H1 (cell line): ENCODE measurements at regions not wholly inside any gene's neighbourhood (a gene's known extent, or its start where the extent isn't known, plus 50 kb on each side); places are given as distances from the start of the nearest gene placed in this dataset.

ENCODE experiments used
- CTCF ChIA-PET: fragments of 300-600 bp; sonication (Branson Sonifier 250); formaldehyde crosslinking; loops from one replicate; lab custom pipeline; 2021; ENCODE audit not compliant: partially characterized antibody; lab: Charles Lee
- POLR2A ChIA-PET: fragments of 300-600 bp; sonication (Branson Sonifier 250); formaldehyde crosslinking; loops from one replicate; lab custom pipeline; 2021; ENCODE audit warnings: inconsistent platforms; ENCODE audit not compliant: partially characterized antibody; lab: Charles Lee
- DNase-seq, 2 experiments: peaks; one replicate each; pipeline versions ENCODE4 v3.0.0 to v3.0.0-alpha.2; 2010 to 2022; ENCODE audit warnings: low spot score in 2 of 2, low read depth in 1 of 2, mixed read lengths in 1 of 2
- FAIRE-seq: peaks from 2 replicates; lab custom pipeline; 2011; peaks lifted over from hg19 to GRCh38; lab: Jason Lieb, UNC
- H2AFZ ChIP-seq: 2 replicates; pipeline ENCODE4 v1.8.1; 2012; ENCODE audit warnings: low read length, inconsistent platforms
- H2AK5ac ChIP-seq: 2 replicates; pipeline ENCODE4 v1.6.1; 2013; ENCODE audit warnings: low read depth, low read length
- H2BK120ac ChIP-seq: replicated peaks from 2 replicates; pipeline ENCODE3; 2013; ENCODE audit warnings: low read depth, low read length, inconsistent platforms
- H2BK12ac ChIP-seq: 2 replicates; pipeline ENCODE4 v1.6.1; 2013; ENCODE audit warnings: low read depth, low read length
- H2BK15ac ChIP-seq: 2 replicates; pipeline ENCODE4 v1.6.1; 2013; ENCODE audit warnings: low read length
- H2BK20ac ChIP-seq: 2 replicates; pipeline ENCODE4 v1.6.1; 2013; ENCODE audit warnings: low read length
- H2BK5ac ChIP-seq: 2 replicates; pipeline ENCODE4 v1.6.1; 2013; ENCODE audit warnings: low read depth, low read length
- H3K14ac ChIP-seq: 2 replicates; pipeline ENCODE4 v1.6.1; 2013; ENCODE audit warnings: inconsistent platforms; ENCODE audit not compliant: insufficient read length
- H3K18ac ChIP-seq: 2 replicates; pipeline ENCODE4 v1.6.1; 2013; ENCODE audit warnings: low read length; ENCODE audit errors: extremely low read depth
- H3K23ac ChIP-seq: 2 replicates; pipeline ENCODE4 v1.6.1; 2013; ENCODE audit warnings: inconsistent platforms; ENCODE audit not compliant: insufficient read length
- H3K23me2 ChIP-seq: 2 replicates; pipeline ENCODE4 v1.6.1; 2013; ENCODE audit warnings: low read depth, low read length
- H3K27ac ChIP-seq: 2 replicates; pipeline ENCODE4 v1.6.1; 2011; ENCODE audit warnings: low read depth, low read length, inconsistent platforms
- H3K27me3 ChIP-seq, 4 experiments: replicated peaks in 1 of 4; 1 replicate in 1 of 4; 2 replicates in 3 of 4; pipeline versions ENCODE4 v1.6.1 to v1.8.1; 2011 to 2013; ENCODE audit warnings: low read length in 3 of 4, mild to moderate bottlenecking in 3 of 4, inconsistent platforms in 2 of 4, mixed read lengths in 2 of 4, moderate library complexity in 1 of 4; ENCODE audit not compliant: control insufficient read depth in 3 of 4, insufficient read depth in 3 of 4; ENCODE audit errors: extremely low read depth in 1 of 4
- H3K36me3 ChIP-seq, 4 experiments: 2 replicates each; pipeline versions ENCODE4 v1.6.1 to v1.8.1; 2011 to 2013; ENCODE audit warnings: mild to moderate bottlenecking in 4 of 4, low read length in 3 of 4, moderate library complexity in 2 of 4, control low read depth in 1 of 4, inconsistent platforms in 1 of 4; ENCODE audit not compliant: insufficient read depth in 4 of 4, control insufficient read depth in 2 of 4
- H3K4ac ChIP-seq: replicated peaks from 2 replicates; pipeline ENCODE3; 2013; ENCODE audit warnings: low read length, low read depth, mixed read lengths, inconsistent platforms; ENCODE audit not compliant: insufficient read length
- H3K4me1 ChIP-seq, 4 experiments: replicated peaks in 1 of 4; 1 replicate in 1 of 4; 2 replicates in 3 of 4; pipeline versions ENCODE4 v1.6.1 to v1.8.1; 2011 to 2013; ENCODE audit warnings: low read length in 3 of 4, inconsistent platforms in 2 of 4, mixed read lengths in 1 of 4; ENCODE audit not compliant: insufficient read depth in 4 of 4, control insufficient read depth in 3 of 4
- H3K4me2 ChIP-seq, 2 experiments: 2 replicates each; pipeline versions ENCODE4 v1.6.1 to v1.8.1; 2011 to 2013; ENCODE audit warnings: low read depth in 2 of 2, low read length in 2 of 2, control low read depth in 1 of 2, inconsistent platforms in 1 of 2, mild to moderate bottlenecking in 1 of 2; ENCODE audit not compliant: insufficient read depth in 1 of 2
- H3K4me3 ChIP-seq, 4 experiments: fragments of 200-600, 300-600 bp in 1 of 4; sonication (generic), shearing (Covaris generic), sonication (Bioruptor Twin) in 1 of 4; 2 replicates each; pipeline versions ENCODE4 v1.5.1 to v1.8.1; 2011 to 2016; ENCODE audit warnings: low read length in 4 of 4, low read depth in 3 of 4, control low read depth in 2 of 4, inconsistent platforms in 2 of 4, mild to moderate bottlenecking in 2 of 4, mixed read lengths in 1 of 4, moderate library complexity in 1 of 4; ENCODE audit not compliant: insufficient read depth in 2 of 4; ENCODE audit errors: extremely low read depth in 1 of 4
- H3K56ac ChIP-seq: replicated peaks from 2 replicates; pipeline ENCODE3; 2013; ENCODE audit warnings: low read depth, mild to moderate bottlenecking, mixed read lengths, low read length, inconsistent platforms; ENCODE audit not compliant: insufficient read length
- H3K79me1 ChIP-seq: 2 replicates; pipeline ENCODE4 v1.6.1; 2013; ENCODE audit warnings: low read depth, low read length, control low read depth
- H3K79me2 ChIP-seq, 2 experiments: 2 replicates each; pipeline versions ENCODE4 v1.6.1 to v1.8.1; 2012 to 2013; ENCODE audit warnings: low read length in 2 of 2, mild to moderate bottlenecking in 2 of 2, inconsistent platforms in 1 of 2; ENCODE audit not compliant: insufficient read depth in 2 of 2, control insufficient read depth in 1 of 2
- H3K9ac ChIP-seq, 4 experiments: replicated peaks in 1 of 4; 1 replicate in 1 of 4; 2 replicates in 3 of 4; pipeline versions ENCODE4 v1.6.1 to v1.8.1; 2011 to 2013; ENCODE audit warnings: low read depth in 3 of 4, low read length in 3 of 4, control low read depth in 2 of 4, mild to moderate bottlenecking in 2 of 4, moderate library complexity in 2 of 4, inconsistent platforms in 1 of 4; ENCODE audit errors: extremely low read depth in 1 of 4
- H3K9me3 ChIP-seq, 2 experiments: 2 replicates each; pipeline versions ENCODE4 v1.6.1 to v1.8.1; 2012 to 2013; ENCODE audit warnings: mild to moderate bottlenecking in 2 of 2, moderate library complexity in 2 of 2, control low read depth in 1 of 2, inconsistent platforms in 1 of 2, low read depth in 1 of 2, low read length in 1 of 2, mixed read lengths in 1 of 2; ENCODE audit not compliant: insufficient read depth in 2 of 2
- H4K20me1 ChIP-seq, 2 experiments: replicated peaks in 1 of 2; 2 replicates each; pipeline versions ENCODE3 to v1.8.1; 2011 to 2013; ENCODE audit warnings: inconsistent platforms in 2 of 2, low read length in 2 of 2, mild to moderate bottlenecking in 1 of 2; ENCODE audit not compliant: insufficient read depth in 2 of 2, control insufficient read depth in 1 of 2
- H4K5ac ChIP-seq: 2 replicates; pipeline ENCODE4 v1.6.1; 2013; ENCODE audit warnings: low read length, low read depth, mixed read lengths, inconsistent platforms; ENCODE audit not compliant: insufficient read length
- H4K8ac ChIP-seq: 2 replicates; pipeline ENCODE4 v1.8.0; 2013; ENCODE audit warnings: mild to moderate bottlenecking, moderate library complexity, low read length, inconsistent platforms; ENCODE audit not compliant: insufficient read depth; ENCODE audit errors: extremely low read depth
- H4K91ac ChIP-seq: replicated peaks from 2 replicates; pipeline ENCODE3; 2013; ENCODE audit warnings: low read length, mixed read lengths, inconsistent platforms; ENCODE audit not compliant: insufficient read length
- ATF2 ChIP-seq: IDR thresholded peaks from 2 replicates; pipeline ENCODE4 v1.6.1; 2012; ENCODE audit warnings: low read length, inconsistent platforms
- BRCA1 ChIP-seq: IDR thresholded peaks from 2 replicates; pipeline ENCODE4 v1.6.1; 2012; ENCODE audit warnings: low read depth, low read length, improper control_type of control experiment
- CBX8 ChIP-seq: fragments of 300-800, 300-1000 bp; sonication (generic); IDR thresholded peaks from 2 replicates; pipeline ENCODE4 v1.7.1; 2016; ENCODE audit warnings: low read depth, low read length, borderline replicate concordance
- CEBPB ChIP-seq: IDR thresholded peaks from 2 replicates; pipeline ENCODE4 v1.6.1; 2012; ENCODE audit warnings: low read depth, low read length
- CHD2 ChIP-seq: IDR thresholded peaks from 2 replicates; pipeline ENCODE4 v1.6.1; 2012; ENCODE audit warnings: low read length, improper control_type of control experiment
- CTCF ChIP-seq, 3 experiments: IDR thresholded peaks; 1 replicate in 2 of 3; 2 replicates in 1 of 3; pipeline versions ENCODE4 v1.5.1 to v1.6.1; 2011; ENCODE audit warnings: low read length in 3 of 3, mild to moderate bottlenecking in 3 of 3, inconsistent platforms in 2 of 3, low read depth in 1 of 3, moderate library complexity in 1 of 3; ENCODE audit not compliant: insufficient read depth in 1 of 3; ENCODE audit errors: control extremely low read depth in 1 of 3
- EGR1 ChIP-seq: IDR thresholded peaks from 2 replicates; pipeline ENCODE4 v1.6.1; 2011; ENCODE audit warnings: low read depth, low read length, borderline replicate concordance
- GTF2F1 ChIP-seq: IDR thresholded peaks from 2 replicates; pipeline ENCODE4 v1.6.1; 2012; ENCODE audit warnings: low read depth, low read length, improper control_type of control experiment, borderline replicate concordance
- KDM1A ChIP-seq: fragments of 200-600, 300-600 bp; sonication (generic); IDR thresholded peaks from 2 replicates; pipeline ENCODE4 v1.7.1; 2016; ENCODE audit warnings: mild to moderate bottlenecking, low read length, borderline replicate concordance
- MAFK ChIP-seq: IDR thresholded peaks from 2 replicates; pipeline ENCODE4 v1.6.1; 2012; ENCODE audit warnings: low read depth, mild to moderate bottlenecking, improper control_type of control experiment, low read length
- POLR2A ChIP-seq, 2 experiments: IDR thresholded peaks; 1 replicate in 1 of 2; 2 replicates in 1 of 2; pipeline ENCODE4 v1.6.1; 2011; ENCODE audit warnings: low read depth in 2 of 2, low read length in 2 of 2, mild to moderate bottlenecking in 2 of 2; ENCODE audit errors: control extremely low read depth in 1 of 2
- TBP ChIP-seq: IDR thresholded peaks from 2 replicates; pipeline ENCODE4 v1.6.1; 2011; ENCODE audit warnings: low read depth, low read length, improper control_type of control experiment
- WGBS, 2 experiments: shearing (Covaris generic) in 1 of 2; methylation state at CpG; one replicate each; pipeline versions ENCODE4 v1.1.6 to v1.1.7; 2013 to 2015; ENCODE audit warnings: low lambda C conversion rate in 2 of 2, mixed read lengths in 2 of 2, inconsistent platforms in 1 of 2, low coverage in 1 of 2, missing lambda C conversion rate in 1 of 2; ENCODE audit not compliant: insufficient replicate concordance in 2 of 2, insufficient coverage in 1 of 2, insufficient read length in 1 of 2; ENCODE audit errors: extremely low coverage in 1 of 2, missing lambda C conversion rate in 1 of 2; 5-methylcytosine and 5-hydroxymethylcytosine counted together

GRCh38 chr7:155913719-155914118 is 101.5 kb upstream of the SHH start:
- Histone ChIP-seq H4K5ac (no peak overlapping the region), H3K79me1 (no peaks in the 10 kb centered on the region), H3K79me2 (no peaks in the 10 kb centered on the region), H4K91ac (no peak overlapping the region), H3K23me2 (peaks cover 3% of the 10 kb centered on the region; the same call in 1 of the 2 replicates), H3K23ac (no peak overlapping the region), H3K4me2 (no peak overlapping the region), H3K9ac (no peak overlapping the region), H2BK20ac (no peak overlapping the region), H3K36me3 (no peaks in the 10 kb centered on the region), H3K9me3 (peaks cover 7 to 10% of the 10 kb centered on the region in 2 experiments; a peak in 2 of 4 replicates), H2BK12ac (no peak overlapping the region), H4K20me1 (peaks cover 0 to 3% of the 10 kb centered on the region in 2 experiments), H3K27ac (no peak overlapping the region), H2BK5ac (no peak overlapping the region), H3K18ac (no peak overlapping the region), H2BK15ac (no peak overlapping the region), H2AFZ (no peak overlapping the region), H2BK120ac (no peak overlapping the region), H2AK5ac (no peak overlapping the region), H3K4me1 (no peaks in the 10 kb centered on the region), H3K14ac (no peak overlapping the region), H3K56ac (no peak overlapping the region), H4K8ac (no peak overlapping the region), H3K4me3 (no peak overlapping the region), H3K27me3 (no peaks in the 10 kb centered on the region), H3K4ac (no peak overlapping the region)
- ChIA-PET POLR2A (no interaction called here), CTCF (no interaction called here)
- FAIRE-seq = no peak
- DNase-seq = no peak
- WGBS, 2 experiments = 83% methylated on average over 11 of the region's 11 CpGs; no CpG with 5 or more reads in 1 of the 2 experiments
- no peak for TF ChIP-seq CTCF (IDR thresholded peaks at IDR 0.05; ENCODE audit: control extremely low read depth in 1 of 3, insufficient read depth in 1 of 3, low read depth in 1 of 3, low read length in 3 of 3)
- TF ChIP-seq POLR2A (IDR thresholded peaks at IDR 0.05; ENCODE audit: control extremely low read depth in 1 of 2, low read depth in 2 of 2, low read length in 2 of 2) = no peak
- no peak for TF ChIP-seq CBX8
- no peak for TF ChIP-seq ATF2
- TF ChIP-seq BRCA1 = no peak
- TF ChIP-seq EGR1 = no peak
- TF ChIP-seq CHD2 = no peak
- TF ChIP-seq KDM1A = no peak
- no peak for TF ChIP-seq TBP
- no peak for TF ChIP-seq MAFK
- TF ChIP-seq GTF2F1 = no peak
- TF ChIP-seq CEBPB = no peak
